HCT116 (cell line): ENCODE measurements at regions not wholly inside any gene's neighbourhood (a gene's known extent, or its start where the extent isn't known, plus 50 kb on each side); places are given as distances from the start of the nearest gene placed in this dataset.

Experiments
- ATAC-seq: fragments of 200-7000 bp; cut with Tn5 transposase; 2 replicates; pipeline ENCODE4 v1.9.1; 2020; ENCODE audit warnings: mild to moderate bottlenecking, moderate library complexity
- BruUV-seq: library from RNA; stranded (reverse); fragments of 400-500 nt; replicated peaks from 2 replicates; lab custom pipeline; 2021; lab: Mats Ljungman, UMichigan
- CTCF ChIA-PET: fragments of 300-600 bp; sonication (Branson Sonifier 250); formaldehyde crosslinking; loops from one replicate; lab custom pipeline; 2021; ENCODE audit warnings: antibody characterized with exemption; lab: Charles Lee
- POLR2A ChIA-PET: fragments of 300-600, 350-600 bp; sonication (Branson Sonifier 250); formaldehyde crosslinking; loops from one replicate; lab custom pipeline; 2021; ENCODE audit warnings: antibody characterized with exemption; lab: Charles Lee
- RAD21 ChIA-PET, 2 experiments: fragments of 300-600 bp; sonication (Branson Sonifier 250); formaldehyde crosslinking; loops; one replicate each; lab custom pipeline; 2023; ENCODE audit warnings: low total read pairs in 2 of 2; ENCODE audit not compliant: uncharacterized antibody in 2 of 2, unreplicated experiment in 2 of 2, low non-redundant PET in 1 of 2; lab: Charles Lee
- DNase-seq: peaks from one replicate; pipeline ENCODE4 v3.0.0-alpha.2; 2010; ENCODE audit warnings: low read depth, low spot score
- H2AFZ ChIP-seq: fragments of 200-600 bp; shearing (Covaris generic), sonication (generic); 2 replicates; pipeline ENCODE4 v1.6.1; 2017; ENCODE audit warnings: low read depth, mixed run types, mixed read lengths, antibody characterized with exemption, low read length; ENCODE audit not compliant: poor library complexity, severe bottlenecking
- H3K27ac ChIP-seq: 2 replicates; pipeline ENCODE4 v1.5.1; 2012; ENCODE audit warnings: low read depth, low read length
- H3K27me3 ChIP-seq: fragments of 200-600 bp; sonication (generic); 2 replicates; pipeline ENCODE4 v1.6.1; 2016; ENCODE audit warnings: mixed run types, low read length, mixed read lengths; ENCODE audit not compliant: insufficient read depth
- H3K36me3 ChIP-seq, 2 experiments: fragments of 200-500 bp in 1 of 2; fragments of 200-600 bp in 1 of 2; sonication (Bioruptor generic) in 1 of 2; sonication (generic) in 1 of 2; 2 replicates each; pipeline versions ENCODE4 v1.5.1 to v1.6.1; 2014 to 2016; ENCODE audit warnings: low read length in 2 of 2, inconsistent platforms in 1 of 2, mixed read lengths in 1 of 2, mixed run types in 1 of 2; ENCODE audit not compliant: insufficient read depth in 2 of 2, control insufficient read depth in 1 of 2
- H3K4me1 ChIP-seq, 2 experiments: fragments of 200-600 bp in 1 of 2; sonication (generic) in 1 of 2; 2 replicates each; pipeline versions ENCODE4 v1.5.1 to v1.6.1; 2012 to 2017; ENCODE audit warnings: low read length in 2 of 2, inconsistent platforms in 1 of 2, mild to moderate bottlenecking in 1 of 2, mixed read lengths in 1 of 2, mixed run types in 1 of 2, moderate library complexity in 1 of 2; ENCODE audit not compliant: insufficient read depth in 2 of 2, control insufficient read depth in 1 of 2
- H3K4me2 ChIP-seq: fragments of 200-600 bp; sonication (generic); 2 replicates; pipeline ENCODE4 v1.6.1; 2017; ENCODE audit warnings: mixed run types, low read length, mixed read lengths
- H3K4me3 ChIP-seq, 2 experiments: fragments of 200-600 bp in 1 of 2; sonication (generic) in 1 of 2; replicated peaks in 1 of 2; 2 replicates each; pipeline ENCODE4 v1.5.1; 2011 to 2016; ENCODE audit warnings: low read length in 2 of 2, control low read depth in 1 of 2, low read depth in 1 of 2, mild to moderate bottlenecking in 1 of 2, mixed read lengths in 1 of 2, mixed run types in 1 of 2
- H3K79me2 ChIP-seq: fragments of 200-600 bp; sonication (generic); 2 replicates; pipeline ENCODE4 v1.6.1; 2017; ENCODE audit warnings: mild to moderate bottlenecking, mixed run types, low read length, moderate library complexity, mixed read lengths; ENCODE audit not compliant: insufficient read depth
- H3K9ac ChIP-seq: fragments of 200-600 bp; sonication (generic); 2 replicates; pipeline ENCODE4 v1.6.1; 2016; ENCODE audit warnings: low read length, mixed read lengths
- H3K9me2 ChIP-seq: fragments of 200-600 bp; sonication (generic), shearing (Covaris generic); 2 replicates; pipeline ENCODE4 v1.6.1; 2017; ENCODE audit warnings: mixed run types, mild to moderate bottlenecking, moderate library complexity; ENCODE audit not compliant: insufficient read depth
- H3K9me3 ChIP-seq, 2 experiments: fragments of 200-500 bp in 1 of 2; fragments of 200-600 bp in 1 of 2; sonication (Bioruptor generic) in 1 of 2; sonication (generic) in 1 of 2; 2 replicates each; pipeline ENCODE4 v1.6.1; 2014 to 2017; ENCODE audit warnings: low read length in 2 of 2, mixed read lengths in 2 of 2, inconsistent platforms in 1 of 2, low read depth in 1 of 2, mild to moderate bottlenecking in 1 of 2, mixed run types in 1 of 2, moderate library complexity in 1 of 2; ENCODE audit not compliant: control insufficient read depth in 1 of 2, insufficient read depth in 1 of 2
- H4K20me1 ChIP-seq: fragments of 200-600 bp; sonication (generic), shearing (Covaris generic); 2 replicates; pipeline ENCODE4 v1.6.1; 2017; ENCODE audit warnings: mixed run types, mild to moderate bottlenecking, moderate library complexity; ENCODE audit not compliant: insufficient read depth
- ATF3 ChIP-seq: IDR thresholded peaks from 2 replicates; pipeline ENCODE4 v1.6.1; 2012
- CBX3 ChIP-seq: IDR thresholded peaks from 2 replicates; pipeline ENCODE4 v1.6.1; 2012; ENCODE audit warnings: low read depth
- CEBPB ChIP-seq: IDR thresholded peaks from 2 replicates; pipeline ENCODE4 v1.6.1; 2012; ENCODE audit warnings: low read depth
- CTCF ChIP-seq, 3 experiments: fragments of 200-600 bp in 1 of 3; sonication (generic) in 1 of 3; IDR thresholded peaks in 2 of 3; conservative IDR thresholded peaks in 1 of 3; 2 replicates each; pipeline ENCODE4 v1.5.1; 2012 to 2017; ENCODE audit warnings: low read depth in 2 of 3, low read length in 2 of 3, antibody characterized with exemption in 1 of 3, borderline replicate concordance in 1 of 3, control low read depth in 1 of 3, mild to moderate bottlenecking in 1 of 3, mixed read lengths in 1 of 3, mixed run types in 1 of 3, moderate library complexity in 1 of 3; ENCODE audit not compliant: insufficient read depth in 1 of 3
- EGR1 ChIP-seq: IDR thresholded peaks from 2 replicates; pipeline ENCODE4 v1.6.1; 2012; ENCODE audit warnings: low read depth
- ELF1 ChIP-seq: IDR thresholded peaks from 2 replicates; pipeline ENCODE4 v1.6.1; 2012; ENCODE audit warnings: low read depth, borderline replicate concordance
- EZH2phosphoT487 ChIP-seq: fragments of 200-600 bp; IDR thresholded peaks from 2 replicates; pipeline ENCODE4 v1.6.1; 2018; ENCODE audit warnings: antibody characterized with exemption, borderline replicate concordance
- MAX ChIP-seq: IDR thresholded peaks from 2 replicates; pipeline ENCODE4 v1.6.1; 2012
- POLR2A ChIP-seq: IDR thresholded peaks from 2 replicates; pipeline ENCODE4 v1.7.0; 2011; ENCODE audit warnings: borderline replicate concordance; ENCODE audit not compliant: insufficient read depth, insufficient read length; ENCODE audit errors: extremely low read depth
- POLR2AphosphoS5 ChIP-seq: IDR thresholded peaks from 2 replicates; pipeline ENCODE4 v1.6.1; 2011; ENCODE audit warnings: mild to moderate bottlenecking, low read depth, low read length, moderate library complexity
- RAD21 ChIP-seq: IDR thresholded peaks from 2 replicates; pipeline ENCODE4 v1.6.1; 2012; ENCODE audit warnings: low read depth, mild to moderate bottlenecking
- REST ChIP-seq: IDR thresholded peaks from 2 replicates; pipeline ENCODE4 v1.6.1; 2012; ENCODE audit warnings: low read depth
- SP1 ChIP-seq: IDR thresholded peaks from 2 replicates; pipeline ENCODE4 v1.6.1; 2012; ENCODE audit warnings: low read depth
- SRF ChIP-seq: IDR thresholded peaks from 2 replicates; pipeline ENCODE4 v1.6.1; 2012; ENCODE audit warnings: low read depth
- YY1 ChIP-seq: IDR thresholded peaks from 2 replicates; pipeline ENCODE4 v1.6.1; 2011; ENCODE audit warnings: low read length, low read depth, moderate library complexity, mild to moderate bottlenecking; ENCODE audit not compliant: insufficient replicate concordance; ENCODE audit errors: extremely low read depth
- ZFX ChIP-seq: fragments of 450-650 bp; IDR thresholded peaks from 2 replicates; pipeline ENCODE4 v1.6.1; 2017
- ZNF274 ChIP-seq: fragments of 200-500 bp; sonication (Bioruptor generic); IDR thresholded peaks from 2 replicates; pipeline ENCODE4 v1.6.1; 2014; ENCODE audit warnings: mild to moderate bottlenecking, low read depth, low read length, inconsistent platforms
- intact Hi-C: fragments of 100-400 bp; cut with micrococcal nuclease; formaldehyde crosslinking; loops from 2 replicates; pipeline ENCODE4 v1.10.0; 2022

- CTCF ChIA-PET = no interaction called here
These were observed 577.0 kb downstream of the TMEM182 start for GRCh38 chr2:103338819-103339218.

More at GRCh38 chr2:103338819-103339218, 577.0 kb downstream of the TMEM182 start:
- Histone ChIP-seq H3K9me3 (peaks cover 0 to 14% of the 10 kb centered on the region in 2 experiments; a peak in 2 of 4 replicates), H2AFZ (no peak overlapping the region), H3K4me1 (no peaks in the 10 kb centered on the region), H3K27me3 (no peaks in the 10 kb centered on the region), H3K9me2 (no peaks in the 10 kb centered on the region), H3K27ac (no peak overlapping the region), H3K4me2 (no peak overlapping the region), H3K4me3 (no peak overlapping the region), H4K20me1 (no peaks in the 10 kb centered on the region), H3K36me3 (no peaks in the 10 kb centered on the region), H3K79me2 (no peaks in the 10 kb centered on the region), H3K9ac (no peak overlapping the region)
- ChIA-PET RAD21 (no interaction called here), POLR2A (no interaction called here)
- ATAC-seq = no peak
- no peak for TF ChIP-seq EGR1
- TF ChIP-seq RAD21 = no peak
- no peak for TF ChIP-seq ZNF274
- TF ChIP-seq CTCF (IDR thresholded peaks at IDR 0.05 in 2 of 3, conservative IDR thresholded peaks at IDR 0.05 in 1 of 3; ENCODE audit: borderline replicate concordance in 1 of 3, insufficient read depth in 1 of 3, low read depth in 2 of 3, low read length in 2 of 3) = no peak
- TF ChIP-seq ELF1 = no peak
- no peak for TF ChIP-seq CBX3
- TF ChIP-seq ZFX = no peak
- no peak for TF ChIP-seq SRF
- TF ChIP-seq SP1 = no peak
- no peak for TF ChIP-seq POLR2A
- TF ChIP-seq REST = no peak
- no peak for TF ChIP-seq MAX
- no peak for TF ChIP-seq EZH2phosphoT487
- TF ChIP-seq CEBPB = no peak
- no peak for TF ChIP-seq YY1
- TF ChIP-seq POLR2AphosphoS5 = no peak
- TF ChIP-seq ATF3 = no peak
- no peak for DNase-seq
- intact Hi-C loops = no loop called here
- BruUV-seq = no TSS peak
